ELR (cell line): ENCODE measurements at regions not wholly inside any gene's neighbourhood (a gene's known extent, or its start where the extent isn't known, plus 50 kb on each side); places are given as distances from the start of the nearest gene placed in this dataset.

ENCODE experiments used
- DNase-seq: peaks from one replicate; pipeline ENCODE4 v3.0.0-alpha.2; 2015; ENCODE audit warnings: low read depth

GRCh38 chr1:187443939-187444338, 615.2 kb downstream of the PLA2G4A start:
- DNase-seq: peak; percentile 26

- peak; percentile 73 for DNase-seq
These were observed 616.3 kb downstream of the PLA2G4A start for GRCh38 chr1:187445066-187445465.

- no peak for DNase-seq
These were observed 622.5 kb downstream of the PLA2G4A start for GRCh38 chr1:187451238-187451637.

- DNase-seq: no peak
These were observed 625.3 kb downstream of the PLA2G4A start for GRCh38 chr1:187454010-187454409.

- DNase-seq: no peak
These were observed 627.7 kb downstream of the PLA2G4A start for GRCh38 chr1:187456446-187456845.

- DNase-seq: no peak
These were observed 631.3 kb downstream of the PLA2G4A start for GRCh38 chr1:187460093-187460492.

GRCh38 chr1:187464320-187464719, 635.6 kb downstream of the PLA2G4A start:
- DNase-seq: no peak

GRCh38 chr1:187465441-187465840, 636.7 kb downstream of the PLA2G4A start:
- DNase-seq: no peak

GRCh38 chr1:187469836-187470235, 641.1 kb downstream of the PLA2G4A start:
- DNase-seq: no peak

- peak; percentile 76 for DNase-seq
These were observed 642.8 kb downstream of the PLA2G4A start for GRCh38 chr1:187471555-187471954.

- DNase-seq: peak; percentile 67
These were observed 645.6 kb downstream of the PLA2G4A start for GRCh38 chr1:187474336-187474735.

GRCh38 chr1:187476671-187477070, 647.9 kb downstream of the PLA2G4A start:
- DNase-seq: peak; percentile 58

GRCh38 chr1:187477103-187477502, 648.4 kb downstream of the PLA2G4A start:
- DNase-seq: no peak

- no peak for DNase-seq
These were observed 648.8 kb downstream of the PLA2G4A start for GRCh38 chr1:187477535-187477934.

GRCh38 chr1:187481581-187482148, 652.9 kb downstream of the PLA2G4A start:
- DNase-seq: no peak

- no peak for DNase-seq
These were observed 661.5 kb downstream of the PLA2G4A start for GRCh38 chr1:187490266-187490665.

GRCh38 chr1:187491082-187491720, 662.5 kb downstream of the PLA2G4A start:
- DNase-seq: peak; percentile 81

GRCh38 chr1:187498028-187498427, 669.3 kb downstream of the PLA2G4A start:
- DNase-seq: no peak

- no peak for DNase-seq
These were observed 676.0 kb downstream of the PLA2G4A start for GRCh38 chr1:187504779-187505178.

GRCh38 chr1:187509091-187509490, 680.3 kb downstream of the PLA2G4A start:
- DNase-seq: no peak

- peak; percentile 5 for DNase-seq
These were observed 684.4 kb downstream of the PLA2G4A start for GRCh38 chr1:187513190-187513589.

- DNase-seq: no peak
These were observed 685.4 kb downstream of the PLA2G4A start for GRCh38 chr1:187514110-187514509.

GRCh38 chr1:187516874-187517273, 688.1 kb downstream of the PLA2G4A start:
- peak; percentile 73 for DNase-seq

GRCh38 chr1:187517546-187517945, 688.8 kb downstream of the PLA2G4A start:
- no peak for DNase-seq
